Duodenal mucosa (tissue), 2 donors: ENCODE measurements at regions not wholly inside any gene's neighbourhood (a gene's known extent, or its start where the extent isn't known, plus 50 kb on each side); places are given as distances from the start of the nearest gene placed in this dataset.

Experiments
- H3K27ac ChIP-seq: one replicate; pipeline ENCODE4 v1.7.0; 2013; ENCODE audit warnings: low read depth, low read length
- H3K27me3 ChIP-seq, 2 donors: one replicate each; pipeline ENCODE4 v1.7.0; 2013; ENCODE audit warnings: low read length in 2 of 2, control low read depth in 1 of 2; ENCODE audit not compliant: insufficient read depth in 2 of 2, control insufficient read depth in 1 of 2
- H3K36me3 ChIP-seq, 2 donors: one replicate each; pipeline ENCODE4 v1.7.0; 2013; ENCODE audit warnings: low read length in 2 of 2, control low read depth in 1 of 2; ENCODE audit not compliant: insufficient read depth in 2 of 2, control insufficient read depth in 1 of 2
- H3K4me1 ChIP-seq, 2 donors: one replicate each; pipeline ENCODE4 v1.7.0; 2013; ENCODE audit warnings: low read length in 2 of 2, control low read depth in 1 of 2; ENCODE audit not compliant: insufficient read depth in 2 of 2, control insufficient read depth in 1 of 2
- H3K4me3 ChIP-seq, 2 donors: one replicate each; pipeline ENCODE4 v1.7.0; 2013; ENCODE audit warnings: low read length in 2 of 2, low read depth in 1 of 2
- H3K9ac ChIP-seq, 2 donors: one replicate each; pipeline ENCODE4 v1.7.0; 2013; ENCODE audit warnings: low read length in 2 of 2, low read depth in 1 of 2
- H3K9me3 ChIP-seq, 2 donors: one replicate each; pipeline ENCODE4 v1.7.0; 2013; ENCODE audit warnings: low read length in 2 of 2, control low read depth in 1 of 2; ENCODE audit not compliant: control insufficient read depth in 1 of 2

DNA sequence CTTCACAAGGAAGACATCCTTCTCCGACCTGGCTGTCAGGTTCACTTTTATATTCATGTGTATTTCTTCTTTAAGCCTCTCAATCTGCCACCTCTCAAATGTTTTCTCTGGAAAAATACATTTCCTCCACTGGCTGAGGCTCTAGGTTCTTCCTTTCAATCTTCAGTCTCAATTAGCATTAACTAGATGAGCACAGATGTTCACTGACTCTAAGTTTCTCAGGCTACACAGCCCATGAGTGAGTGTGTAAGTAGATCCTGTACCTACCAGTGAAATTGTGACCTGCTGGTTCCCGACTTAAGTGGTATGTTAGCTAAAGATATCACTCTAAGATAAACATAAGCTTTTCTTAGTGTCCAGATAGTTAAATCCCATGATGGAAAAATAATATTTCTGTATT, 206.9 kb downstream of the ADAMTS15 start:
- no peaks in the 10 kb centered on the region for H3K9me3 ChIP-seq
- H3K27ac ChIP-seq = no peak overlapping the region
- H3K4me1 ChIP-seq = peaks cover 8 to 13% of the 10 kb centered on the region in 2 donors
- no peaks in the 10 kb centered on the region for H3K36me3 ChIP-seq
- no peaks in the 10 kb centered on the region for H3K27me3 ChIP-seq
- no peak overlapping the region for H3K9ac ChIP-seq
- no peak overlapping the region for H3K4me3 ChIP-seq

GRCh38 chr11:130666781-130667251, 218.4 kb downstream of the ADAMTS15 start:
- no peak overlapping the region for H3K4me3 ChIP-seq
- H3K4me1 ChIP-seq = no peaks in the 10 kb centered on the region
- H3K9me3 ChIP-seq = no peaks in the 10 kb centered on the region
- H3K9ac ChIP-seq = no peak overlapping the region
- no peaks in the 10 kb centered on the region for H3K36me3 ChIP-seq
- no peak overlapping the region for H3K27ac ChIP-seq
- no peaks in the 10 kb centered on the region for H3K27me3 ChIP-seq

GRCh38 chr11:130668751-130669150, 220.3 kb downstream of the ADAMTS15 start:
- H3K9me3 ChIP-seq = no peaks in the 10 kb centered on the region
- no peaks in the 10 kb centered on the region for H3K4me1 ChIP-seq
- no peak overlapping the region for H3K9ac ChIP-seq
- no peaks in the 10 kb centered on the region for H3K36me3 ChIP-seq
- H3K27ac ChIP-seq = no peak overlapping the region
- H3K4me3 ChIP-seq = no peak overlapping the region
- no peaks in the 10 kb centered on the region for H3K27me3 ChIP-seq

DNA sequence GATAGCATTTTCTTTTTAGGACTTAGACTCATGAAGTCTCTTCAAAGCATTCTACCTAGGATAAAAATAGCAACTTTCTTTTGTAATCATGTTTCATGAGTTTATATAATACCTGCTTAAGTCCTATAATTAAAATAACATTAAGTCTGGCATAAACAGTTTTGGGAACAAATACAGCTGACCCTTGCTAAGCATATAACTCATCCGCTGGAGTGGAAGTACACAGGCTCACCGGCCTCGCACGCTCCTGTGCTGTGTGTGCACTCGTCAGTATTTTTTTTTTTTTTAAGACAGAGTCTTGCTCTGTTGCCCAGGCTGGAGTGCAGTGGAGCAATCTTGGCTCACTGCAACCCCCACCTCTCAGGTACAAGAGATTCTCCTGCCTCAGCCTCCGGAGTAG, 221.8 kb downstream of the ADAMTS15 start:
- H3K4me1 ChIP-seq = no peaks in the 10 kb centered on the region

DNA sequence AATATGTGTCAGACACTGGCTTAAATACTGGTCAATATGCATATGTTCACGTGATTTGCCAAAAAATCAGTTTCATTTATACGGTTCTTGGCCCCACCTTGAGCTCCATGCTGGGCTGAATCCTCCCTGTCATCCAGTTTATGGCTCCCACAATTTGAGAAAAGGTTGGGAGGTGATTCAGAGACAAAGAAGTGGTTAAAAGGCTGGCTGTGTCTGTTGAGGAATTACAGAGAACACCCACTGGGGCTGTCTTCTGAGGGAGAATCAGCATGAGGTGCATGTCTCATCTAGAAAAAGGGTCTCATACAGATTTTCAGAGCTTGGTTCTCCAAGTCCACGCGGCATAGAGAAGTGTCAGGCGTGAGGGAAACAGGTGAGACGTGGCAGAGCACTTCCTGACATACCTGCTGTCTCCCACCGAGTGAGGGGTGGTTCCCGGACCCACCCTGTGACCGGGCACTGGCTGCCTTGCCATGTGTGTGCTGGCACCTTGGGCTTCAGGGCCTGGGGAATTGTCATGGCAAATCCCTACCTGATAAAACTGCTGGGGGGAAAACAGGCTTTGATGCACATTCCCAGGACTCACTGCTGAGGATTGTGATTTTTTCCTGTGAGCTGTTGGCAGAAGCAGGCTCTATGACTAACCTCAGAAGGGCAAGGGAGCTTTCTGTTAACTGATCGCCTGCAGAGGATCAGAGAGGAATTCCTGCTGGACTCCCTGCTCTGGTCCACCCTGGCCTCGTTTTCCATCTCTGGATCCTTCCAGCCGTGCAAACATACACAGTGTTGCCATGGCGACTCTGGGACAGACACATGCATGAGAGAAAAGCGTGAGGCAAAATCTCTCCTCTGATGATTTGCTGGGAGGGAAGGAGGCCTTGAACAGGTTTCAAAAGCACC, 223.6 kb downstream of the ADAMTS15 start:
- Histone ChIP-seq H3K27me3 (no peaks in the 10 kb centered on the region), H3K36me3 (no peaks in the 10 kb centered on the region), H3K9me3 (no peaks in the 10 kb centered on the region), H3K9ac (no peak overlapping the region), H3K27ac (no peak overlapping the region), H3K4me1 (no peaks in the 10 kb centered on the region), H3K4me3 (no peak overlapping the region)

More for the DNA sequence above, 221.8 kb downstream of the ADAMTS15 start:
- Histone ChIP-seq H3K4me3 (no peak overlapping the region), H3K27me3 (no peaks in the 10 kb centered on the region), H3K9me3 (no peaks in the 10 kb centered on the region), H3K27ac (no peak overlapping the region), H3K9ac (no peak overlapping the region), H3K36me3 (no peaks in the 10 kb centered on the region)

DNA sequence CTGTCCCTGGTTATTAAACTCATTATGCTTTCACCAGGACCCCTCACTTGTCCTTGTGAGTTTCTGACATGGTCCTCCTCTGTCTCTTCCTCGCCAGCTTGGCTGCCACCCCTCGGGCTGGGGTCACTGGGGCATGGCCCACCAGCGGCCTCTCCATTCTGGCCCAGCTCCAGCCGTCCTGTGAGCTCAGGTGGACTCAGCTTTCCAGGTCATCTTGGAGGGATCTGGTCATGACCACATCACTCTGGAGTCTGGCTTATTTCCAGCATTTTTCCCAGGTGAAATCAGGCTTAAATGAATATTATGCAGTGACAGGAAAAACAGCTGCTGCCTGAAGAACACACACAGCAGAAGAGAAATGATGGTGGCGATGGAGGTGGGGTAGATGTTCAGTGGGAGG, 224.5 kb downstream of the ADAMTS15 start:
- Histone ChIP-seq H3K9me3 (peaks cover 0 to under 1% of the 10 kb centered on the region in 2 donors), H3K27me3 (no peaks in the 10 kb centered on the region), H3K36me3 (no peaks in the 10 kb centered on the region), H3K9ac (no peak overlapping the region), H3K27ac (no peak overlapping the region), H3K4me1 (no peaks in the 10 kb centered on the region), H3K4me3 (no peak overlapping the region)

DNA sequence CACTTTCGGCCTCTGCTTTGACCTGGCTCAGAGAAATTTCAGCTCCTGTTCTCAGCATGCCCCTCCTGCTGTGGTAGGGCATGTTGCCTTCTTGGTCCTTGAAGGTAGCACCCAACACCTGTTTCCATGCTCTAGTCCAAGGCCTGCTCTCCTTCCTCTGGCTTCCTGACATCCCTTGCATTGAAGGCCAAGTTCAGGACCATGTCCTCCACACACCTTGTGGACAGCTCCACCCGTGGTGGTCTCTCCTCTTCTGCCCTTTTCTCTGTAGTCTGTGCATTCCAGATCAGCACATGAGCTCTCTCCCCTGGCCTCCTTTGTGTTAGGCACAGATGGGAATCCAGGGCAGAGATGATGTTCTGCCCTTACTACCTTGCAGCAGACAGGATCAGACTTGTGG, 225.3 kb downstream of the ADAMTS15 start:
- no peaks in the 10 kb centered on the region for H3K4me1 ChIP-seq
- H3K4me3 ChIP-seq = no peak overlapping the region
- H3K27me3 ChIP-seq = no peaks in the 10 kb centered on the region
- no peak overlapping the region for H3K9ac ChIP-seq
- peaks cover 2 to 7% of the 10 kb centered on the region in 2 donors for H3K9me3 ChIP-seq
- H3K36me3 ChIP-seq = no peaks in the 10 kb centered on the region
- no peak overlapping the region for H3K27ac ChIP-seq

DNA sequence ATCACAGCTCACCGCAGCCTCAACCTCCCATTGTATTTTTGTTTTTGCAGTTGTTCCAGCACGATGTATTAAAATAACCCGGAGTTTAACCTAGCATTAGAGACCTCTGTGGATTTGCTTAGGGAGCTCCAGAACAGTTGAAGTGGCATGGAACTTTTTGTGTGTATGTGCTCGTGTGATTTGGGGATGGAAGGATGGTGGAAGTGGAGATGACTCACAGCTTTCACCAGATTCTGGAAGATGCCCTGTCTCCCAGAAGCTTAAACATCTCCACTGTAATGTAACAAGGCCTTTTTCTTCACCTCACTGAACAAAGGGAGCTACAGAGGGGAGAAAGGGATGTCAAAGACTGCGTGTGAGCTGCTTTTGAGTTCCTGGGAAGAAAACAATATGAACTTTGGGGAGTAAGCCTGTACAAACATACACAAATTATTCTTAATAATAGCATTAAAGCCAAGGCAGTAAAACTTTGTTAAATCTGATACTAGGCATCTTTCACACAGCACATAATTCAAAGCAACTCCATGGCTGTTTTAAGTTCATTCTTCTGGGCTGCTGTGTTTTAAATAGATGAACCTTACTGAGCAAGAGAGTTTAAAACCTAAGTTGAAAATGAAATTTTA, 226.4 kb downstream of the ADAMTS15 start:
- Histone ChIP-seq H3K9me3 (peaks cover 9 to 16% of the 10 kb centered on the region in 2 donors), H3K27ac (no peak overlapping the region)

GRCh38 chr11:130675371-130675821, 227.0 kb downstream of the ADAMTS15 start:
- Histone ChIP-seq H3K4me3 (no peak overlapping the region), H3K9me3 (peaks cover 9 to 17% of the 10 kb centered on the region in 2 donors), H3K27me3 (no peaks in the 10 kb centered on the region), H3K4me1 (no peaks in the 10 kb centered on the region), H3K9ac (no peak overlapping the region), H3K27ac (no peak overlapping the region), H3K36me3 (no peaks in the 10 kb centered on the region)

More for the DNA sequence above, 226.4 kb downstream of the ADAMTS15 start:
- Histone ChIP-seq H3K36me3 (no peaks in the 10 kb centered on the region), H3K9ac (no peak overlapping the region), H3K4me1 (no peaks in the 10 kb centered on the region), H3K4me3 (no peak overlapping the region), H3K27me3 (no peaks in the 10 kb centered on the region)

- H3K27me3 ChIP-seq = no peaks in the 10 kb centered on the region
- no peaks in the 10 kb centered on the region for H3K4me1 ChIP-seq
- no peaks in the 10 kb centered on the region for H3K36me3 ChIP-seq
- H3K9ac ChIP-seq = no peak overlapping the region
- no peak overlapping the region for H3K27ac ChIP-seq
- peaks cover 9 to 17% of the 10 kb centered on the region in 2 donors for H3K9me3 ChIP-seq
- no peak overlapping the region for H3K4me3 ChIP-seq
These were observed 227.5 kb downstream of the ADAMTS15 start for GRCh38 chr11:130675917-130676316.
